AG08396 (cell line): ENCODE measurements at regions not wholly inside any gene's neighbourhood (a gene's known extent, or its start where the extent isn't known, plus 50 kb on each side); places are given as distances from the start of the nearest gene placed in this dataset.

Experiments used
- DNase-seq: peaks from one replicate; pipeline ENCODE4 v3.0.0; 2012; ENCODE audit warnings: low spot score, mixed read lengths

GRCh38 chr5:125331987-125332598 is 585.7 kb upstream of the ZNF608 start:
- no peak for DNase-seq

- DNase-seq = no peak
Observed at GRCh38 chr5:125333416-125333815, 587.0 kb upstream of the ZNF608 start.

- no peak for DNase-seq
Observed at GRCh38 chr5:125336401-125336800, 590.0 kb upstream of the ZNF608 start.

- no peak for DNase-seq
Observed at GRCh38 chr5:125337294-125337693, 590.9 kb upstream of the ZNF608 start.

GRCh38 chr5:125338440-125339174 is 592.2 kb upstream of the ZNF608 start:
- no peak for DNase-seq

GRCh38 chr5:125341436-125341835 is 595.0 kb upstream of the ZNF608 start:
- DNase-seq = no peak

GRCh38 chr5:125343015-125343414 is 596.6 kb upstream of the ZNF608 start:
- peak; percentile 16 for DNase-seq

GRCh38 chr5:125346316-125346715 is 599.9 kb upstream of the ZNF608 start:
- no peak for DNase-seq

- DNase-seq = peak; percentile 17
Observed at GRCh38 chr5:125348221-125348692, 601.8 kb upstream of the ZNF608 start.

- peak; percentile 52 for DNase-seq
Observed at GRCh38 chr5:125348936-125349831, 602.7 kb upstream of the ZNF608 start.

- DNase-seq = no peak
Observed at GRCh38 chr5:125357660-125358059, 611.2 kb upstream of the ZNF608 start.

GRCh38 chr5:125365747-125366146 is 619.3 kb upstream of the ZNF608 start:
- DNase-seq = no peak

GRCh38 chr5:125367702-125368101 is 621.3 kb upstream of the ZNF608 start:
- DNase-seq = peak; percentile 6

- no peak for DNase-seq
Observed at GRCh38 chr5:125370461-125371205, 624.2 kb upstream of the ZNF608 start.

GRCh38 chr5:125372694-125373631 is 626.5 kb upstream of the ZNF608 start:
- DNase-seq = peak; percentile 57

- no peak for DNase-seq
Observed at GRCh38 chr5:125375143-125375542, 628.7 kb upstream of the ZNF608 start.

- DNase-seq = no peak
Observed at GRCh38 chr5:125376059-125376641, 629.7 kb upstream of the ZNF608 start.

GRCh38 chr5:125377141-125377540 is 630.7 kb upstream of the ZNF608 start:
- no peak for DNase-seq

- no peak for DNase-seq
Observed at GRCh38 chr5:125381290-125381689, 634.9 kb upstream of the ZNF608 start.

- DNase-seq = no peak
Observed at GRCh38 chr5:125384071-125384470, 637.6 kb upstream of the ZNF608 start.
